Stimulated activated naive CD8-positive, alpha-beta T cell treated with anti-CD3 and anti-CD28 coated beads, Interleukin-15, amount 100 ng/mL, for 72 hours (primary cell): ENCODE measurements at regions not wholly inside any gene's neighbourhood (a gene's known extent, or its start where the extent isn't known, plus 50 kb on each side); places are given as distances from the start of the nearest gene placed in this dataset.

ENCODE experiments used
- ATAC-seq: fragments of 150-1000 bp; cut with Tn5 transposase; 2 replicates; pipeline ENCODE4 v1.10.0; 2021; ENCODE audit warnings: mild to moderate bottlenecking, moderate library complexity
- DNase-seq, 2 donors: peaks; one replicate each; pipeline ENCODE4 v3.0.0; 2021 to 2022
- H3K27ac Mint-ChIP-seq, 2 donors: one replicate each; pipeline ENCODE4 v1.8.0; 2022; ENCODE audit warnings: mild to moderate bottlenecking in 2 of 2, mixed read lengths in 2 of 2, moderate library complexity in 2 of 2
- H3K27me3 Mint-ChIP-seq: one replicate; pipeline ENCODE4 v1.8.0; 2022; ENCODE audit warnings: mixed read lengths
- H3K4me1 Mint-ChIP-seq: one replicate; pipeline ENCODE4 v1.8.0; 2022; ENCODE audit warnings: mild to moderate bottlenecking, mixed read lengths
- H3K4me3 Mint-ChIP-seq, 2 donors: one replicate each; pipeline ENCODE4 v1.8.0; 2022; ENCODE audit warnings: mild to moderate bottlenecking in 2 of 2, mixed read lengths in 2 of 2, moderate library complexity in 1 of 2
- H3K9me3 Mint-ChIP-seq, 2 donors: one replicate each; pipeline ENCODE4 v1.8.0; 2022; ENCODE audit warnings: mixed read lengths in 2 of 2

DNA sequence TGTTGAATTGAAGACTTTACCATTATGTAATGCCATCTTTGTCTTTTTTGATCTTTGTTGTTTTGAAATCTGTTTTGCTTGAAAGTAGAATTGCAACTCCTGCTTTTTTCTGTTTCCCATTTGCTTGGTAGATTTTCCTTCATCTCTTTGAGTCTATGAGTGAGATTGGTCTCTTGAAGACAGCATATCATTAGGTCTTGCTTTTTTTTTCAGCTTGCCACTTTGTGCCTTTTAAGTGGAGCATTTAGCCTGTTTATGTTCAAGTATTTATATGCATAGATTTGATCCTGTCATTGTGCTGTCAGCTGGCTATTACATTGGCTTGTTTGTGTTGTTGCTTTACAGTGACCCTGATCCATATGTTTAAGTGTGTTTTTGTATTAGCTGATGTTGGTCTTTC is 131.8 kb downstream of the ZIC1 start:
- no peaks in the 10 kb centered on the region for H3K4me1 Mint-ChIP-seq
- DNase-seq: no peak
- no peak overlapping the region for H3K4me3 Mint-ChIP-seq
- H3K27ac Mint-ChIP-seq: no peak overlapping the region
- no peaks in the 10 kb centered on the region for H3K27me3 Mint-ChIP-seq
- ATAC-seq: no peak
- H3K9me3 Mint-ChIP-seq: peaks cover 19 to 30% of the 10 kb centered on the region in 2 donors

DNA sequence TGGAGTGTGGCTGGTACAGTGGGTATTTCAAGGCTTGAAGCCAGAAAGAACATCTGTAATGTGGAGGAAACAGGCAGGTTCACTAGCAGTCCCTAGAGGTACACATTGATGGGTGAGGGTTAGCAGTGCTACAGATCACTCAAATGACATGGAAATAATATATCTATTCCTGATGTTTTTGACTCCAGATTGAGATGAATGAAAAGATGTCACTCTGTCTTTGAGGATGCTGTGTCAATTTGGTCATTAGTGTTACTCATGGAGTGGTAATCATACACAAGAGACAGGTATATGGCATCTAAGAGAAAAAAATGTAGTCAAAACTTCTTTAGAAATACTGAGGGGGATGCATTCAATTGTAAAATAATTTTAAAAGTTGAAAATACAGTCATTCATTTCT is 135.1 kb downstream of the ZIC1 start:
- H3K4me1 Mint-ChIP-seq: no peaks in the 10 kb centered on the region
- peaks cover 19 to 23% of the 10 kb centered on the region in 2 donors for H3K9me3 Mint-ChIP-seq
- H3K27ac Mint-ChIP-seq: no peak overlapping the region
- ATAC-seq (no peak), DNase-seq (no peak)
- no peak overlapping the region for H3K4me3 Mint-ChIP-seq
- H3K27me3 Mint-ChIP-seq: no peaks in the 10 kb centered on the region

DNA sequence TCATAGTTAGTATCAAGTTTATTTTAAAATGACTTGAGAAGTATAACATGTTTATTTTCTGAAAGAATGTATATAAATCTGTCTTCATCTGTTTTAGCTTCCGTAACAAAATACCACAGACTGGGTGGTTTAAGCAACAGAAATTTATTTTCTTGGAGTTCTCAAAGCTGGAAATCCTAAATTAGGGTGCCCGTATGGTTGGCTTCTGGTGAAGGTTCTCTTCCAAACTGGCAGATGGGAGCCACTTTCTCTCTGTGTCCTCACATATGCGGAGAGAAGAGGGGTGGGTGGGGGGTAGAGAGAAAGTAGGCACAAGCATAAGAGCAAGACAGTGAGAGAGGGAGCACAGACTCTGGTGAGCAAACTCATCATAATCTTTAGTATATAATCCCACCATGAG is 142.3 kb downstream of the ZIC1 start:
- Mint-ChIP-seq H3K27me3 (no peaks in the 10 kb centered on the region), H3K4me3 (no peak overlapping the region), H3K4me1 (no peaks in the 10 kb centered on the region), H3K27ac (no peak overlapping the region), H3K9me3 (peaks cover 0 to 7% of the 10 kb centered on the region in 2 donors)
- ATAC-seq: no peak
- no peak for DNase-seq

DNA sequence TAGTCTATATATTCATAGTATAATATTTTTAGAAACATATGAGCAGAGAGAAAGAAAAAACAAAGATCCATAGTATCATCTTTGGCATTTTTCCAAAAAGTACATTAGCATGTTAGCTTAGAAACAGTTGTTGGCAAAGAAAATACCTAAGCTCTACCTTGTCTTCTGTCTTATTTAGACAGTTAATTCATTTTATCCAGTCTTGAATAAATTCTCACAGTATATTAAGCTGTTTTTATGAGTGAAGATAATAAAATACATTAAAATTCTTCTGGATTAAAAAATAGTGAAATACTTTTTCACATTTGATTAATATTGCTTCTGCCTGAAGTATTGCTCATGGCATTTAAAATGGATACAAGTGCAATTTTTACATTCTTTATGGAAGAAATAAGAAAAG is 145.2 kb downstream of the ZIC1 start:
- no peak overlapping the region for H3K27ac Mint-ChIP-seq
- H3K4me1 Mint-ChIP-seq: no peaks in the 10 kb centered on the region
- DNase-seq (no peak), ATAC-seq (no peak)
- H3K4me3 Mint-ChIP-seq: no peak overlapping the region
- peaks cover 0 to 5% of the 10 kb centered on the region in 2 donors for H3K9me3 Mint-ChIP-seq
- H3K27me3 Mint-ChIP-seq: no peaks in the 10 kb centered on the region

DNA sequence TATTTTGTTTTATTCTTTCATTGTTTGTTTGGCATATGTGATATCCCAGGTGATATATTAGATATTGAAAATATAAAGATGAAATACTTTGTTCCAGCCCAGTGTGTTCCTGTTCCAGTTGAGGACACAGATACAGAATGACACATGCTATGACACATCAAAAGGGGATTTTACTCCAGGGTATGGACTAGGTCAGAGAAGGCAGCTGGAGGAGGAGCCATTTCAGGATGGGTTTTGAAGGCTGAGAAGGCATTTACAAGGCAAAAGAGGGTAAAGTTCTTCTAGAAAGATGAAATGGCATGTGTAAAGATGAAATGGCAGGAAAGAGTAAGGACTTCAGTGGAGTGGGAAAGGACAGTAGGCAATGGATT is 163.8 kb downstream of the ZIC1 start:
- Mint-ChIP-seq H3K27ac (no peak overlapping the region), H3K4me1 (no peaks in the 10 kb centered on the region), H3K27me3 (no peaks in the 10 kb centered on the region), H3K9me3 (peaks cover 12 to 17% of the 10 kb centered on the region in 2 donors), H3K4me3 (no peak overlapping the region)
- DNase-seq (no peak), ATAC-seq (no peak)

DNA sequence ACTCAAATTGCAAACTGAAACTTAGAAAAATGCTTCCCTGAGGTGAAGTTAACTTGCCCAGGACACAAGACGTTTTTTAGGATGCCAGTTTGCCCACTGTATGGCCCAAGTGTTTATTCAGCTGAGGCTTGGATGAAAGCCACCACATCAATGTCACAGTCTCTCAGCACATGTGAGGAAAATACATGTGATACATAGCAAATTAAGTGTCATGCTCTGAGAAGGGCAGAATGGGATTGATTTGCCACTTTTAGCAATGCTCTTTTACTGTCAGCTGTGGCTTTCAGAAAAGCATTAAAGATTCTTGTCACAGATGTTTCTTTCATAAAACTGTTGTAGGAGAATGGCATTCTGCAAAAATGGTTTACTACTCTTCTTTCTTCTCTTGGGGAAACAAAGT is 165.5 kb downstream of the ZIC1 start:
- H3K9me3 Mint-ChIP-seq: peaks cover 12 to 19% of the 10 kb centered on the region in 2 donors
- ATAC-seq (no peak), DNase-seq (no peak)
- no peak overlapping the region for H3K27ac Mint-ChIP-seq
- no peak overlapping the region for H3K4me3 Mint-ChIP-seq
- H3K4me1 Mint-ChIP-seq: no peaks in the 10 kb centered on the region
- no peaks in the 10 kb centered on the region for H3K27me3 Mint-ChIP-seq

DNA sequence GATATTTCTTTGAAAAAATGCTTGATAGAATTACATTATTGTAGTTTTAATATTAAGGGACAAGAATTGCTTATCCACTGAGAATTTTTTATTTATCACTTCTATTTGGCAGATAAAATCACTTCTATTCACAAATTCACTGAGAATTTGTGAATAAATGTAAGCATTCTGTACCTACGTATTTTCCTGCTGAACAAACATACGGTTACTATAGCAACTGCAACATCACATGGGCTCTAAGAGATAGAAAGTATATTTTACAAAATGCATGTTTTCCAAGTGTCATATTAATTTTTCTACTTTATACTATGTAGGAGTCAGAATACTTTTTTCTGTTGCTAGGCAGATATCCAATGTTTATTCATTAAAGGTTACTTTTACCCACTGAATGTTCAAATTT is 166.2 kb downstream of the ZIC1 start:
- Mint-ChIP-seq H3K27ac (no peak overlapping the region), H3K4me1 (no peaks in the 10 kb centered on the region), H3K4me3 (no peak overlapping the region), H3K9me3 (peaks cover 12 to 19% of the 10 kb centered on the region in 2 donors), H3K27me3 (no peaks in the 10 kb centered on the region)
- DNase-seq: no peak
- no peak for ATAC-seq

DNA sequence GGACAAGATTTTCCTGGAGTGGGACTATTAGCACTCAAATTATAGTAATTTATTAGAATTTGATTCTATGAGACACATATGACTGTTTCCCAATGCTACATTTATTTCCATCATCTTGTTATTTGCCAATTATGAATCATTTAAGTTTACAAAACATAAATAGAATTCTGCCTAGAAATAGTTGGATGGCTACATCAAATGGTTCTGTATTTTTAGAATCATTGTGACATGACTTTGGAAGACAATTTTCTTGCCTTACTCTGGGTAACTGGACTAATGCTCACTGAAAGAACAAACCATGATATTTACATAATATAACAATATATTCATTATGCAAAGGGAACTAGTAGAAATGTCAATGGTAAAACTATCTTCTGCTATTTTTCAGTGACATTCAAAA is 173.5 kb downstream of the ZIC1 start:
- no peaks in the 10 kb centered on the region for H3K4me1 Mint-ChIP-seq
- H3K27ac Mint-ChIP-seq: no peak overlapping the region
- DNase-seq (no peak), ATAC-seq (no peak)
- H3K4me3 Mint-ChIP-seq: no peak overlapping the region
- peaks cover 0 to 8% of the 10 kb centered on the region in 2 donors for H3K9me3 Mint-ChIP-seq
- H3K27me3 Mint-ChIP-seq: no peaks in the 10 kb centered on the region

DNA sequence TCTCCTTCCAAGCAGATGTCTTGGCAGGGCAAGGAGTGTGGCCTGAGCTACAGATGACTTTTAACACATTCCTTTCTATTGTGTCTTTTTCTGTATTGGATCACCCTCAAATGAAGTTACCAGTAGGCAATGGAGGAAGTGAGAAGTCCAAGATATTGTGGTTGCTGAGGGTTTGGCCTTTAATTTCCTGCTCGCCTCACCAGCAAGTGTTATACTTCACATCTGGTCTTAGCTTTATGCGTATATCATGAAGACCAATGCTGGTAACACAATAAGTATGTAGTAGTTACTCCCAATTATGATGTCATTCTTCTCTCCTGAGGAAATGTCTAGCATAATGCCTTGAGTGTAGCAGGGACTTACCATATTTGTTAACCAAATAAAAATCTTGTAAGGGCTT is 179.9 kb downstream of the ZIC1 start:
- H3K27me3 Mint-ChIP-seq: no peaks in the 10 kb centered on the region
- H3K4me3 Mint-ChIP-seq: no peak overlapping the region
- DNase-seq (no peak), ATAC-seq (no peak)
- no peak overlapping the region for H3K27ac Mint-ChIP-seq
- H3K9me3 Mint-ChIP-seq: peaks cover 11 to 12% of the 10 kb centered on the region in 2 donors
- H3K4me1 Mint-ChIP-seq: no peaks in the 10 kb centered on the region

DNA sequence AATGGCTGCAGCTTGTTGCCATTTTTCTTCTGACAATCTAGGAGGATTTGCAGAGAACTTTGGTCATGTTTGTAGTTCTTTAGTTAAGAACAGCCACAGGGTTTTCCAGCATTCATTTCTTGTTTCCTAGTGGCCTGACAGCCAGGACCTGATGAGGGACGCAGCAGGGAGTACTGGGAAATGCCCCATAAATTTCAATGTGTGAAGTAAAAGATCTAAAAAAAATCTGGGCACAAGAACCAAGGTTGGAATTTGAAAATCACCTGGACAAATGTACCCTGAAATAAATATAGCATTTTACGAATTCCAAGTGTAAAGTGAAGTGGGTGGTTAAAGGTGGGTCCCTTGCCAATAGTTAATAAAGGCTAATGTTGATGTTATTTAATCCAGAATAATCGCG is 195.0 kb downstream of the ZIC1 start:
- Mint-ChIP-seq H3K27me3 (no peaks in the 10 kb centered on the region), H3K27ac (no peak overlapping the region), H3K9me3 (peaks cover 4 to 19% of the 10 kb centered on the region in 2 donors), H3K4me1 (no peaks in the 10 kb centered on the region), H3K4me3 (no peak overlapping the region)
- DNase-seq (no peak), ATAC-seq (no peak)

DNA sequence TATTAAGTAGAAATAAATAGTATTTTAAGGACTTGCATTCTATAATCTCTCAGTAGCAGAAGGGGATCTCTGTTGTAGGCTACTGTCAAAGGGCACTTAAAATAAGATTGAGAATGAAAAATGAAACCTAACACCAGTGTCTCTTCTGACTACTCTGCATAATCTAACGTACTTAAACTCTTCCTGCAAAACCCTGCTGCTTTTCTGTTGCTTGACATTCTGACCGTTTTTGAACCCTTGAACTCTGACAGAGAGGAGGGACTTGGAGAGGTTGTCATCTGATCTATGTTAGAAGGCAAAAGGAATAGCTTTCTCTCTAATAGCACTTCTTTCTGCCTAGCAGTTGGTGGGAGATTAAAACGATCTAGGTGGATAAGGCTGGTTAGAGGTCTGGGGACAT is 204.6 kb downstream of the ZIC1 start:
- no peak overlapping the region for H3K4me3 Mint-ChIP-seq
- no peaks in the 10 kb centered on the region for H3K9me3 Mint-ChIP-seq
- no peak for DNase-seq
- no peaks in the 10 kb centered on the region for H3K4me1 Mint-ChIP-seq
- no peak overlapping the region for H3K27ac Mint-ChIP-seq
- no peak for ATAC-seq
- no peaks in the 10 kb centered on the region for H3K27me3 Mint-ChIP-seq

DNA sequence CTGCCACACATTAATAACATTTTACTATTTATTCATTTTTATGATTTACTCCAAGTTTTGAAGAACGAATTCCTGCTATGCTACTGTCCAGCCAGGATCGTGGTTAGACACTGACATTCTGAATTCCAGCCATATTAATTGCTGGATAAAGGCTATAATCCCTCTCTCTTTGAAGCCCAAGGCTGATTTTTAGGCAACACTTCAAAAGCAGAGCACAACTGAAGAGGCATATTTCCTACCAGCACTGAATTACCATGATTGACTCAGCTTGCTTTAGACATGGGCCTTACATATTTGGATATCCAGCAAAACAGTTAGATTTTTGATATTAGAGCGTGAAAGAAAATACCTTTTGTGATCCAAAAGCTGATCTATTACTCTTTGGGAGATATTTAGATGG is 205.0 kb downstream of the ZIC1 start:
- Mint-ChIP-seq H3K9me3 (no peaks in the 10 kb centered on the region), H3K27ac (no peak overlapping the region)

DNA sequence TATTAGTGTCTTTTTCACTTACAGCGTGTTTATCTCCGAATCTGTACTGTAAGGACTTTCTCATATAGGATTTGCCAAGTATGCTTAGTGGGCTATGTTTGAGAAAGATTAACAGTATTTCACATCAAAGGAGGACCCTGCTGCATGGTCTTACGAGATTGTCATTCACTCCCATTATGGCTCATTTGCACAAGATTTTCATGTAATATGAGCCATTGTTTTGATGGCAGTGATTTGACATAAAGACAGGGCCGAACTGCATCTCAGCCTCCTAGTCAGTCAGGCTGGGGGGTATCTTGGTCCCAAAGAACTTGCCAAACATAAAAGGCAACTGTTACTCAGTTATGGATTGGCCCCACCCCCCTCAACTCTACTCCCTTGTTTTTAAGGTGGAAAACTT is 205.9 kb downstream of the ZIC1 start:
- Mint-ChIP-seq H3K4me3 (no peak overlapping the region), H3K4me1 (no peaks in the 10 kb centered on the region), H3K27ac (no peak overlapping the region), H3K27me3 (no peaks in the 10 kb centered on the region), H3K9me3 (no peaks in the 10 kb centered on the region)
- ATAC-seq (no peak), DNase-seq (no peak)

More for the DNA sequence above, 205.0 kb downstream of the ZIC1 start:
- Mint-ChIP-seq H3K27me3 (no peaks in the 10 kb centered on the region), H3K4me3 (no peak overlapping the region), H3K4me1 (no peaks in the 10 kb centered on the region)
- DNase-seq (no peak), ATAC-seq (no peak)

DNA sequence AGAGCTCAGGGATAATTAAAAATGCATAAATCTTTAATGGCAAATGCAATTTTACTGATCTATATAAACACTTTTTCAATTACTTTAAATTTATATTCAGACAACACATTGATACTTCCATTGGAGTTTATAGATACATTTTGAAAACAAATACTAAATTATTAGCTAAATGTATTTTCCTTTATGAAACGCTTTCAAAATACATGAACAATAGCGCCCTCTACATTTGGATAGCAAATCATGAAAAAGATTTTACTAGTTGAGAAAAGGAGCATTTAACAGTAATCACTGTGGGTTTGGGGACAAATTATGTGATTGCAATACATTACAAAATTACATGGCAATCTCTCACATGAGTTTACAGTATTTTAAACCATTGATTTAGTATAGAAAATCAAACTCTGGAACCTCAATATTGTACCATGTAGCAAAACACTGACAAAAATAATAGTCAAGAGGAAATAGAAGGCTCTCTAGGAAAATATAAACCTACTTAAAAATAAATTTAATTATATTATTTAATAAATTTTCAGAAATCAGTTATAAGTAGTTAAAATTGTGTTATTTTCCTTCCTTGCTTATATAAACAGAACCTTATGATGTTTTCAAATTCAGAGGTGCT is 207.9 kb downstream of the ZIC1 start:
- Mint-ChIP-seq H3K9me3 (no peaks in the 10 kb centered on the region), H3K4me3 (no peak overlapping the region), H3K27ac (no peak overlapping the region), H3K4me1 (no peaks in the 10 kb centered on the region), H3K27me3 (no peaks in the 10 kb centered on the region)
- DNase-seq (no peak), ATAC-seq (no peak)

DNA sequence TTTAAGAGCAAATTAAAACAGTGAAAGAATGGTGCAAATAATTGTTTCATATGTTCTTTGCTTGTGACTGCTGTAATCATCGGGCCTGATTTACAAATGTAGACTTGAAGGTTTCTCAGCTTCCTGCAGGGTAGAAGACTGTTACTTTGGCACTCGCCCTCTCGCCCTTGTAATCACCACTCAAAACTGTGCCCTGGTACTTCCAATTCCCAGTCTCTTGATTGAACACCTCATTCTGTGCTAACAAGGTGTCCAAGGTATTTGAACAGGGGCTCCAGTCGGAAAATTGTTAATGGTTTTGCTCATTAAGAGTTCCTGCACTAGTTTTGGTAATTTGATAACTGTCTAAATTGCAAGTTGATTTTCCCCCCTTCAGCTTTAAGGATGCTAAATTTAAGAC is 209.5 kb downstream of the ZIC1 start:
- Mint-ChIP-seq H3K9me3 (peaks cover 0 to 2% of the 10 kb centered on the region in 2 donors), H3K27ac (no peak overlapping the region), H3K27me3 (no peaks in the 10 kb centered on the region), H3K4me3 (no peak overlapping the region), H3K4me1 (no peaks in the 10 kb centered on the region)
- ATAC-seq (no peak), DNase-seq (no peak)

DNA sequence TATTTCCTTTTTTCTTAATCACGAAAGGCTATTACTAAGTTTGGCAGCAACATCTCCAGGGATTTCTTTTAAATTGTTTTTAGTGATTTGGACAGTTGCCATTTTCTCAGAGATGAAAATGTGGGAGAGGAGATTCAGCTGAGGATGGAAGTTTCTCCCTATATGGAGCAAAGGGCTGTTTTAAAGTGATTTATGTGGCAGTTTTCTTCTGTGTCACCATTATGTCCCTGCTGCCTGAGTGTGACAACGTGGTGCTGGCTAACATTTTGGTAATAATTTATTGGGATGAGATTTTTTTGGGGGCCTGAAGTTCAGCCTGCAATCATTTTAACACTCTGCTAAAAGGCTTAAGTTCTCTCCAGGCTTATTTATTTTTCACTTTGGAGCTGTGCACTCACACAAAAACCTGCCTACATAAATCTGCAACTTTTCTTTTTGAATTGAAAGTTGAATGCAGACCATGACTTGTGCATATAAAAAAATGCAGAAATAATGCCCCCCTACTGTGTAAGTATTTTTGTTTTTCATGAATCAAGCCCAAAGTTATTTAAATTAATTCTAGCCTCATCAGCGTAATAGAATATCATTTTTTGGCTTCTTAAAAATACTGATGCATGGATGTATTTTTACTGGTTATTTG is 210.9 kb downstream of the ZIC1 start:
- no peak for ATAC-seq
- no peak overlapping the region for H3K4me3 Mint-ChIP-seq
- no peaks in the 10 kb centered on the region for H3K27me3 Mint-ChIP-seq
- DNase-seq: no peak
- H3K4me1 Mint-ChIP-seq: no peaks in the 10 kb centered on the region
- peaks cover 0 to 5% of the 10 kb centered on the region in 2 donors for H3K9me3 Mint-ChIP-seq
- no peak overlapping the region for H3K27ac Mint-ChIP-seq

DNA sequence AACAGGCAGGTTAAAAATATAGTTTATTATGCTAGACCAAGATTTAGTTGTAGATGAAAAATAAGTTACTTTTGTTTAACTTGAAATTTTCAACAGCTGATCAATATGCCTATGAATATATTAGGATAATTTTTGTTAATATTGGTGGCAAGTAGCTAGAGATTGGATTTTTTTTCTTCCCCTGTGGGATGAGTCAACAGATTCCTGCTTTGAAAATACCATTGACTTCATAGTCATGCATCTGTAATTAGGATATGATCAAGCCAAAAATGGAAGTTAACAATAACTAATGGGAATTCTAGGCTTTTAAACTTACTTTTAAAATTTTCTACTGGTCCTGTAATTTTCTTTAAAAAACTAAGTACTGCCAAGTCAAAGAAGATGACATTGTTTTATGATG is 211.7 kb downstream of the ZIC1 start:
- Mint-ChIP-seq H3K27ac (no peak overlapping the region), H3K4me1 (no peaks in the 10 kb centered on the region), H3K9me3 (peaks cover 0 to 5% of the 10 kb centered on the region in 2 donors), H3K4me3 (no peak overlapping the region), H3K27me3 (no peaks in the 10 kb centered on the region)
- DNase-seq (no peak), ATAC-seq (no peak)
